ENCODE measurements at regions not wholly inside any gene's neighbourhood (a gene's known extent, or its start where the extent isn't known, plus 50 kb on each side); places are given as distances from the start of the nearest gene placed in this dataset.

GRCh38 chr6:80466981-80467380 lies 360.5 kb downstream of the BCKDHB start:
- TF ChIP-seq CTCF (conservative IDR thresholded peaks at IDR 0.05 in 1 of 2, IDR thresholded peaks at IDR 0.05 in 1 of 2; ENCODE audit: extremely low read depth in 1 of 2, insufficient read depth in 1 of 2, low read depth in 1 of 2, low read length in 2 of 2): no peak
- TF ChIP-seq EZH2 (IDR thresholded peaks at IDR 0.05; ENCODE audit: borderline replicate concordance, low read length): no peak
